Large intestine (tissue), 3 donors: ENCODE measurements at regions not wholly inside any gene's neighbourhood (a gene's known extent, or its start where the extent isn't known, plus 50 kb on each side); places are given as distances from the start of the nearest gene placed in this dataset.
"Not testable (repeated sequence)": the region's sequence is repeated elsewhere in the genome, so short reads cannot be mapped to it uniquely, and the experiment has no call there.

ENCODE experiments used
- DNase-seq, 2 donors: peaks; one replicate each; pipeline versions ENCODE4 v3.0.0 to v3.0.0-alpha.2; 2013
- H3K27ac ChIP-seq: one replicate; pipeline ENCODE4 v1.5.1; 2013; ENCODE audit warnings: low read length
- H3K27me3 ChIP-seq: 2 replicates; pipeline ENCODE4 v1.6.1; 2013; ENCODE audit warnings: low read length; ENCODE audit not compliant: control insufficient read depth, insufficient read depth
- H3K36me3 ChIP-seq: 2 replicates; pipeline ENCODE4 v1.6.1; 2013; ENCODE audit warnings: low read length; ENCODE audit not compliant: control insufficient read depth, insufficient read depth
- H3K4me1 ChIP-seq: one replicate; pipeline ENCODE4 v1.6.1; 2013; ENCODE audit warnings: low read length; ENCODE audit not compliant: control insufficient read depth, insufficient read depth
- H3K4me3 ChIP-seq: one replicate; pipeline ENCODE4 v1.5.1; 2013; ENCODE audit warnings: low read length
- H3K9me3 ChIP-seq: one replicate; pipeline ENCODE4 v1.6.1; 2013; ENCODE audit warnings: mild to moderate bottlenecking, low read depth, low read length, moderate library complexity; ENCODE audit not compliant: control insufficient read depth
- WGBS: methylation state at CpG from one replicate; pipeline ENCODE4 v1.1.5; 2013; ENCODE audit warnings: low lambda C conversion rate; ENCODE audit not compliant: insufficient coverage; 5-methylcytosine and 5-hydroxymethylcytosine counted together

- Histone ChIP-seq H3K4me1 (no peaks in the 10 kb centered on the region), H3K36me3 (no peaks in the 10 kb centered on the region), H3K4me3 (no peak overlapping the region), H3K27me3 (no peaks in the 10 kb centered on the region), H3K9me3 (no peaks in the 10 kb centered on the region), H3K27ac (no peak overlapping the region)
- peak in 1 of 2 donors; percentile 36 for DNase-seq
- WGBS = 20% methylated on average over 1 of the region's 8 CpGs
Observed at GRCh38 chr21:35189077-35189863, 140.2 kb upstream of the RUNX1 start.

- not testable (repeated sequence) for H3K27ac ChIP-seq, DNase-seq, H3K9me3 ChIP-seq, H3K36me3 ChIP-seq, H3K4me1 ChIP-seq, H3K4me3 ChIP-seq, H3K27me3 ChIP-seq
- no CpG with 5 or more reads among the region's 2 CpGs for WGBS
Observed at GRCh38 chr21:35183389-35183788, 134.3 kb upstream of the RUNX1 start.

- WGBS = no CpG with 5 or more reads among the region's 1 CpG
- Histone ChIP-seq H3K27ac (no peak overlapping the region), H3K27me3 (no peaks in the 10 kb centered on the region), H3K9me3 (no peaks in the 10 kb centered on the region), H3K4me1 (no peaks in the 10 kb centered on the region), H3K36me3 (no peaks in the 10 kb centered on the region), H3K4me3 (no peak overlapping the region)
- no peak for DNase-seq
Observed at GRCh38 chr21:35179990-35180540, 131.0 kb upstream of the RUNX1 start.

GRCh38 chr21:35178827-35179226 lies 129.7 kb upstream of the RUNX1 start:
- DNase-seq = no peak
- no peaks in the 10 kb centered on the region for H3K27me3 ChIP-seq
- no peaks in the 10 kb centered on the region for H3K9me3 ChIP-seq
- H3K4me3 ChIP-seq = no peak overlapping the region
- no peaks in the 10 kb centered on the region for H3K4me1 ChIP-seq
- no CpG with 5 or more reads among the region's 1 CpG for WGBS
- no peaks in the 10 kb centered on the region for H3K36me3 ChIP-seq
- no peak overlapping the region for H3K27ac ChIP-seq

GRCh38 chr21:35178098-35178497 lies 129.0 kb upstream of the RUNX1 start:
- no peak overlapping the region for H3K27ac ChIP-seq
- no peaks in the 10 kb centered on the region for H3K27me3 ChIP-seq
- no peaks in the 10 kb centered on the region for H3K36me3 ChIP-seq
- H3K9me3 ChIP-seq = no peaks in the 10 kb centered on the region
- no CpG with 5 or more reads among the region's 4 CpGs for WGBS
- no peaks in the 10 kb centered on the region for H3K4me1 ChIP-seq
- no peak for DNase-seq
- H3K4me3 ChIP-seq = no peak overlapping the region

GRCh38 chr21:35172231-35172630 lies 123.1 kb upstream of the RUNX1 start:
- no peaks in the 10 kb centered on the region for H3K9me3 ChIP-seq
- H3K27me3 ChIP-seq = no peaks in the 10 kb centered on the region
- no CpG with 5 or more reads among the region's 2 CpGs for WGBS
- no peak overlapping the region for H3K27ac ChIP-seq
- no peaks in the 10 kb centered on the region for H3K36me3 ChIP-seq
- no peak for DNase-seq
- H3K4me1 ChIP-seq = no peaks in the 10 kb centered on the region
- no peak overlapping the region for H3K4me3 ChIP-seq

- Histone ChIP-seq H3K9me3 (no peaks in the 10 kb centered on the region), H3K27ac (no peak overlapping the region), H3K27me3 (no peaks in the 10 kb centered on the region), H3K4me3 (no peak overlapping the region), H3K4me1 (no peaks in the 10 kb centered on the region), H3K36me3 (no peaks in the 10 kb centered on the region)
- DNase-seq = no peak
- WGBS = 0% methylated on average over 1 of the region's 5 CpGs
Observed at GRCh38 chr21:35171385-35171784, 122.3 kb upstream of the RUNX1 start.

- H3K27ac ChIP-seq = no peak overlapping the region
- WGBS = 80% methylated on average over 1 of the region's 4 CpGs
- H3K9me3 ChIP-seq = no peaks in the 10 kb centered on the region
- H3K4me3 ChIP-seq = no peak overlapping the region
- H3K36me3 ChIP-seq = no peaks in the 10 kb centered on the region
- no peaks in the 10 kb centered on the region for H3K4me1 ChIP-seq
- DNase-seq = no peak
- H3K27me3 ChIP-seq = no peaks in the 10 kb centered on the region
Observed at GRCh38 chr21:35170818-35171217, 121.7 kb upstream of the RUNX1 start.

GRCh38 chr21:35170244-35170643 lies 121.1 kb upstream of the RUNX1 start:
- Histone ChIP-seq H3K27me3 (no peaks in the 10 kb centered on the region), H3K27ac (no peak overlapping the region), H3K4me1 (no peaks in the 10 kb centered on the region), H3K4me3 (no peak overlapping the region), H3K9me3 (no peaks in the 10 kb centered on the region), H3K36me3 (no peaks in the 10 kb centered on the region)
- no peak for DNase-seq
- WGBS = no CpG with 5 or more reads among the region's 1 CpG

GRCh38 chr21:35169574-35169973 lies 120.5 kb upstream of the RUNX1 start:
- Histone ChIP-seq H3K27ac (no peak overlapping the region), H3K4me3 (no peak overlapping the region), H3K36me3 (no peaks in the 10 kb centered on the region), H3K4me1 (no peaks in the 10 kb centered on the region), H3K27me3 (no peaks in the 10 kb centered on the region), H3K9me3 (no peaks in the 10 kb centered on the region)
- WGBS = 80% methylated on average over 1 of the region's 1 CpG
- DNase-seq = peak in 1 of 2 donors; percentile 31

GRCh38 chr21:35168735-35169134 lies 119.6 kb upstream of the RUNX1 start:
- H3K27ac ChIP-seq = no peak overlapping the region
- H3K27me3 ChIP-seq = no peaks in the 10 kb centered on the region
- no peaks in the 10 kb centered on the region for H3K36me3 ChIP-seq
- no peak for DNase-seq
- WGBS = 100% methylated on average over 1 of the region's 4 CpGs
- no peaks in the 10 kb centered on the region for H3K4me1 ChIP-seq
- no peaks in the 10 kb centered on the region for H3K9me3 ChIP-seq
- H3K4me3 ChIP-seq = no peak overlapping the region
